ENCODE measurements at regions not wholly inside any gene's neighbourhood (a gene's known extent, or its start where the extent isn't known, plus 50 kb on each side); places are given as distances from the start of the nearest gene placed in this dataset.

DNA sequence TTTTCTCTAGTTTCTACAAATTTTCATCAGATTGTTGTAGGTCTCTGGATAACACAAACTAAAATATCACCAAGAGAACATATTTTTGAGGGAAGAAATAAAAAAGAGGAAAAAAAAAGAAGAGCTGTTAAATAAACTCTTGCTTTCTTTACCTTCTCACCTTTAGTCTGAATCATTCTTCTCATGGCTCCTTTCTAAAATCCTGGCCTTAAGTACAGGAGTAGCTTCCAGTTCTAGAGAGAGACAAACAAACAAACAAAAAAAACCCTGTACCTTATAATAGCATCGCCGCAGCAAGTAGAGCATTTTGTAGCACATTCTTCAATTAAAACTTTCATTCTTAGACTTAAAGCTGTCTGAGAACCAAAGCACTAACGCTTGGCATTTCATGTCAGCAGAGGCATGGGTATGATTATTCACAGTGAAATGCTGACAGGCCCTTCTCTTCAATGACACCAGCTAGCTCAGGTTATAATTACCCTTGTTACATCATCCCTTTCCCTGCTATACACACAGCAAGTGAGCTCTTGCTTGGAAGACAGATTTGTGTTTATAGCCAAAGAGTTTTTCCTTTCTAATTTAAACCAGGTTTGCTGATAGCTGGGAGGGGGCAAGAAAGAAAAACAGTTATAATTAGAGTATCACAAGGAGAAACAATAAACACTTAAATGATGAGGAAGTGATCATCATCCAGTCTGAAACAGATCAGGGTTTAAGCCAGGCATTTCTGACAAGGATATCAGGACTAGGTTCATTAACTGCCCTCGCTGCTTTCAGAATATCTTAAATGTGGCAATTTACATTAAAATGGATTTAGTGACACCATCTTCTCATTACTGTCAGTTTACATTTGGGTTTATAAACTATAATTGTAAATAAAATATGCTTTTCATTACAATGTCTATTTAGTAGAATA is 510.9 kb upstream of the ZNF608 start:
- TF ChIP-seq, protein P1, sequence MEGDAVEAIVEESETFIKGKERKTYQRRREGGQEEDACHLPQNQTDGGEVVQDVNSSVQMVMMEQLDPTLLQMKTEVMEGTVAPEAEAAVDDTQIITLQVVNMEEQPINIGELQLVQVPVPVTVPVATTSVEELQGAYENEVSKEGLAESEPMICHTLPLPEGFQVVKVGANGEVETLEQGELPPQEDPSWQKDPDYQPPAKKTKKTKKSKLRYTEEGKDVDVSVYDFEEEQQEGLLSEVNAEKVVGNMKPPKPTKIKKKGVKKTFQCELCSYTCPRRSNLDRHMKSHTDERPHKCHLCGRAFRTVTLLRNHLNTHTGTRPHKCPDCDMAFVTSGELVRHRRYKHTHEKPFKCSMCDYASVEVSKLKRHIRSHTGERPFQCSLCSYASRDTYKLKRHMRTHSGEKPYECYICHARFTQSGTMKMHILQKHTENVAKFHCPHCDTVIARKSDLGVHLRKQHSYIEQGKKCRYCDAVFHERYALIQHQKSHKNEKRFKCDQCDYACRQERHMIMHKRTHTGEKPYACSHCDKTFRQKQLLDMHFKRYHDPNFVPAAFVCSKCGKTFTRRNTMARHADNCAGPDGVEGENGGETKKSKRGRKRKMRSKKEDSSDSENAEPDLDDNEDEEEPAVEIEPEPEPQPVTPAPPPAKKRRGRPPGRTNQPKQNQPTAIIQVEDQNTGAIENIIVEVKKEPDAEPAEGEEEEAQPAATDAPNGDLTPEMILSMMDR (IDR thresholded peaks at IDR 0.05) = no peak
- no peak for DNase-seq (ENCODE audit: low spot score)
- no peak for ATAC-seq (ENCODE audit: low FRiP score)

DNA sequence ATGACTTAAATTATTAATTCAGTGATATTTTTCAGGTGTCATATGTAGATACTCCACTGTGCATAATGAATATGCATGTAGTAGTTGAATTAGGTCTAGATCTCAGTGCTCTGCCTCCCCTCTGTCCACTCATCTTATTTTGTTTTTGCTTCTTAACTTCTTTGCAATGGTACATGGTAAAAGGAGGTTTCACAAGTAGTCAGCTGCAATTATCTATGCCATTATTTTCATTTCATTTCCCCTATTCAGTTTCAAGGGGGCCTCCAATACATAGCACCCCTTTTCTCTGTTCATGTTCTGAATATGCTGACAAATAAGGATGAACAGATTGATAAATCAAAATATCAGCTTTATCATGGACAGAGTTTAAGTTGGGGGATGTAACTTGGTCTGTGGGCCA is 511.6 kb upstream of the ZNF608 start:
- ATAC-seq (ENCODE audit: low FRiP score) (no peak), DNase-seq (ENCODE audit: low spot score) (no peak)
- TF ChIP-seq, protein P1 (IDR thresholded peaks at IDR 0.05) = no peak

DNA sequence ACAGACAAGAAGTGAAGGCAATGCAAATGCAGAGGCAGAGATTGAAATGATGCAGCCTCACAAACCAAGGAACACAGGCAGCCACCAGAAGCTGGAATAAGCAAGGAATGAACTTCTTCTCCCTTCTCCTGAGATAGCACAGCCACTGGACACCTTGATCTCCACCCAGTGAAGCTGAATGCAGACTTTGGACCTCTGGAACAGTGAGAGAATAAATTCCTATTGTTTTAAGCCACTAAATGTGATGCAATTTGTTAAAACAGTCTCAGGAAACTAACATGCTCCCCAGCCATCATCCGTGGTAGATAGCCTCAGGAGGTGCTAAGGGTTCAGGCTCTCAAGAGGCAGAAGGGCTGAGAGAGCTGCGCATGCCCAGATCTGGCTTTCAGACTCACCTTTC is 512.2 kb upstream of the ZNF608 start:
- ATAC-seq (ENCODE audit: low FRiP score) (no peak), DNase-seq (ENCODE audit: low spot score) (no peak)
- TF ChIP-seq, protein P1 (IDR thresholded peaks at IDR 0.05) = no peak

DNA sequence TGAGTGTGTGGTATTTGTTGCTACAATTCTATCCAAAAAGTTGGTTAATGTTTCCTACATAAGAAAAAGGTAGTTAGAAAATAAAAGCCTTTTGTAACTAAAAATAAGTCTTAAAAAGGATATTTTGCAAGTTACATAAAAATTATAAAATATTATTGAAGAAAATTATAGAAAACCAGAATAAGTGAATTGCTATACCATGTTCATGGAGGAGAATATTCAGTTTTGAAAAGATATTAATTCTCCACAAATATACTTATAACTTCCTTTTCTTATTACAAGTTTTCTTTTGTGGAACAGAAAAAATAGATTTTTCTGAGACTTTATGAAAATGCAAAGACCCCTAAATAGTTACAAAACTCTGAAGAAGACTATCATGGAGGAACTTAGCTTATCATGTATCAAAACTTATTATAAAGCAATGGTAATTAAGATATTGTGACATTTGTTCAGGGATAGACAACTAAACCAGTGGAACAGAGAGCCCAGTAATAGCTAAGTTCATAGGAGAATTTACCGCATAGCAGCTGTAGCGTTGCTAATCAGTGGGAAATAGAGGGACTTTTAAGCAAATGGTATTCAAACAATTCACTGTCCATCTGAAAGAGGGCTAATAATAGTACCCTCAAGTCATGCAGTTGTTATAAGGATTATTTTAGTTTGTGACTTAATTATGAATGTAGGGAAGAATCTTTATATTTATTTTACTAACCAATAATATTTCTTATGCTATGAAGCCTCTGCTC is 515.2 kb upstream of the ZNF608 start:
- TF ChIP-seq, protein P1 (IDR thresholded peaks at IDR 0.05) = no peak
- DNase-seq (ENCODE audit: low spot score) (no peak), ATAC-seq (ENCODE audit: low FRiP score) (no peak)

DNA sequence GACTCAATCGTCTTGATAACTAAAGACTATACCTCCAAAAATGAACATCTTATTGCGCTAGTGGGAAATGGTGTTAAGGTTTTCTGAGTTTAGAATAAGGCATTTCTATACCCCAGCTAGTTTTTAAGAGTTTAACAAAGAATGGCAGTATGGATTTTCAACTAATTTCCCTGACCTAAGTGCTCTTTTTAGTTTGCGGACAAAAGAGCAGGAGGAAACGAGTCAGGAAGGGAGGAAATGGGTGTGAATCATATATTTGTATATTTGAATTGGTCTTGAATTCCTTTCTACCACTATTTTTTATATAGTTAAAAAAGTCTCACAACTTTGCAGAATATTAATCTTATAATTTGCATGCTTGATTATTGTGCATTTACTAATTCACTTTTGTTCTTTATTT is 516.3 kb upstream of the ZNF608 start:
- TF ChIP-seq, protein P1 (IDR thresholded peaks at IDR 0.05) = no peak
- no peak for ATAC-seq (ENCODE audit: low FRiP score)
- DNase-seq (ENCODE audit: low spot score) = no peak

DNA sequence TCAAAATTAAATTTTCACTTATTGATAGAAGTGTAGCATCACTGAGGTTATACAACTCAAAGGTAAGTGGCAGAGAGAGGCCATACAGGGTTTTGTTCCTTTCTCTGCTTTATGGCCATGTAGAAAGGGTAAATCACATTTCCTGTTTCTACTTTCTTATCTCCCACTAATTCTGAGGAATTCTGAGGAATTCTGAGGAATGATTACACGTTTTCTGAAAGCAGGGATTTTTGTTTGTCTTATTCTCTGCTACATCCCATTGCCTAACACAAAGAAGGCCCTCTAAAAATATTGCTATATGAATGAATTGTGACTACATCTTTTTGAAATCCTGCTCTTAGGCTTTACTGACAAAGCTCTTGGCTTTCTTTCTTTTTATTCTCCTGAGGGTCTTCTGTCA is 516.9 kb upstream of the ZNF608 start:
- TF ChIP-seq, protein P1 (IDR thresholded peaks at IDR 0.05) = no peak
- DNase-seq (ENCODE audit: low spot score) (no peak), ATAC-seq (ENCODE audit: low FRiP score) (no peak)

All from omental fat pad (tissue), 3 donors.